Stomach (tissue), 4 donors: ENCODE measurements at regions not wholly inside any gene's neighbourhood (a gene's known extent, or its start where the extent isn't known, plus 50 kb on each side); places are given as distances from the start of the nearest gene placed in this dataset.

Experiments
- EP300 ChIP-seq: sonication (generic); formaldehyde crosslinking; IDR thresholded peaks from one replicate; pipeline ENCODE4 v1.6.1; 2017; ENCODE audit warnings: antibody characterized with exemption
- POLR2A ChIP-seq, 4 donors: fragments of 450-650 bp; IDR thresholded peaks; one replicate each; pipeline ENCODE4 v1.6.1; 2016; ENCODE audit warnings: antibody characterized with exemption in 4 of 4, control low read depth in 2 of 4, mild to moderate bottlenecking in 1 of 4, moderate library complexity in 1 of 4
- POLR2AphosphoS5 ChIP-seq, 3 donors: sonication (generic); formaldehyde crosslinking; IDR thresholded peaks; one replicate each; pipeline ENCODE4 v1.6.1; 2016; ENCODE audit warnings: antibody characterized with exemption in 3 of 3
- TF ChIP-seq, protein P1 (sequence below), 7 experiments: fragments of 450-650 bp in 4 of 7; fragments of 200-600 bp in 3 of 7; sonication (generic) in 3 of 7; IDR thresholded peaks; one replicate each; pipeline ENCODE4 v1.5.1; 2016 to 2019; ENCODE audit warnings: antibody characterized with exemption in 7 of 7, control low read depth in 2 of 7, mild to moderate bottlenecking in 1 of 7

DNA sequence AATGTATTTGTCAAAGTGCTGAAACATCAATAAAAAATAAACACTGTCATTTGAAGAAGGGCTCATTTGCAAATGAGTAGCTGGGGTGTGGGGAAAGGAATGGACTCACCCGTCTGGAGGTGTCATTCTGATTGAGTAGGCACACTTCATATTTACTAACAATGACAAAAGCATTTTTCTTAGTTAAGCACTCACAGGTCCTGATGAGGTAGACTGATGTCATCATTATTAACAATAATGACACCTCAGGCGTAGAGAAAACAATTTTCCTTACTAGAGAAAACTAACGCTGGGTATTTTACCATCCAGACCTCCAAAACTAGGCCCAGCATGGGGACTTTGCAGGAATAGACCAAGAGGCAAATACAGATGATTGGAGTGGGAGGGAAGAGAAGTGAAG is 76.0 kb downstream of the UNC5CL start:
- TF ChIP-seq, protein P1, sequence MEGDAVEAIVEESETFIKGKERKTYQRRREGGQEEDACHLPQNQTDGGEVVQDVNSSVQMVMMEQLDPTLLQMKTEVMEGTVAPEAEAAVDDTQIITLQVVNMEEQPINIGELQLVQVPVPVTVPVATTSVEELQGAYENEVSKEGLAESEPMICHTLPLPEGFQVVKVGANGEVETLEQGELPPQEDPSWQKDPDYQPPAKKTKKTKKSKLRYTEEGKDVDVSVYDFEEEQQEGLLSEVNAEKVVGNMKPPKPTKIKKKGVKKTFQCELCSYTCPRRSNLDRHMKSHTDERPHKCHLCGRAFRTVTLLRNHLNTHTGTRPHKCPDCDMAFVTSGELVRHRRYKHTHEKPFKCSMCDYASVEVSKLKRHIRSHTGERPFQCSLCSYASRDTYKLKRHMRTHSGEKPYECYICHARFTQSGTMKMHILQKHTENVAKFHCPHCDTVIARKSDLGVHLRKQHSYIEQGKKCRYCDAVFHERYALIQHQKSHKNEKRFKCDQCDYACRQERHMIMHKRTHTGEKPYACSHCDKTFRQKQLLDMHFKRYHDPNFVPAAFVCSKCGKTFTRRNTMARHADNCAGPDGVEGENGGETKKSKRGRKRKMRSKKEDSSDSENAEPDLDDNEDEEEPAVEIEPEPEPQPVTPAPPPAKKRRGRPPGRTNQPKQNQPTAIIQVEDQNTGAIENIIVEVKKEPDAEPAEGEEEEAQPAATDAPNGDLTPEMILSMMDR (IDR thresholded peaks at IDR 0.05): no peak
- TF ChIP-seq POLR2A (IDR thresholded peaks at IDR 0.05): no peak
- no peak for TF ChIP-seq EP300
- no peak for TF ChIP-seq POLR2AphosphoS5 (IDR thresholded peaks at IDR 0.05)
